HepG2 (cell line): ENCODE measurements at regions not wholly inside any gene's neighbourhood (a gene's known extent, or its start where the extent isn't known, plus 50 kb on each side); places are given as distances from the start of the nearest gene placed in this dataset.

ENCODE experiments used
- ATAC-seq: fragments of 200-7000 bp; cut with Tn5 transposase; 3 replicates; pipeline ENCODE4 v1.9.1; 2020; ENCODE audit warnings: mild to moderate bottlenecking, moderate library complexity
- BruUV-seq: library from RNA; stranded (reverse); fragments of 400-500 nt; replicated peaks from 2 replicates; lab custom pipeline; 2021; lab: Mats Ljungman, UMichigan
- CTCF ChIA-PET: fragments of 300-600 bp; formaldehyde crosslinking; extraction: SDS; loops from one replicate; lab custom pipeline; 2021; ENCODE audit warnings: low total read pairs, inconsistent platforms, low intra/inter-chr PET ratio; lab: Yijun Ruan, JAX
- POLR2A ChIA-PET: fragments of 350-600 bp; sonication (Branson Sonifier 250); formaldehyde crosslinking; loops from one replicate; lab custom pipeline; 2020; ENCODE audit warnings: antibody characterized with exemption, inconsistent platforms; lab: Yijun Ruan, JAX
- DNase-seq: peaks from one replicate; pipeline ENCODE4 v3.0.0-alpha.2; 2015; ENCODE audit warnings: low spot score
- FAIRE-seq: peaks from 3 replicates; lab custom pipeline; 2011; peaks lifted over from hg19 to GRCh38; lab: Jason Lieb, UNC
- H2AFZ ChIP-seq: one replicate; pipeline ENCODE4 v1.6.1; 2011; ENCODE audit warnings: low read length, inconsistent platforms
- H3K27ac ChIP-seq: fragments of 300-600 bp; 3 replicates; pipeline ENCODE4 v1.8.0; 2011; ENCODE audit warnings: mixed run types, mild to moderate bottlenecking, mixed read lengths, low read length, inconsistent platforms; ENCODE audit not compliant: insufficient read depth; ENCODE audit errors: extremely low read length
- H3K27me3 ChIP-seq, 2 experiments: fragments of 200-600 bp in 1 of 2; 2 replicates in 1 of 2; 3 replicates in 1 of 2; pipeline versions ENCODE4 v1.6.0 to v1.8.0; 2011; ENCODE audit warnings: low read length in 2 of 2, mild to moderate bottlenecking in 2 of 2, moderate library complexity in 2 of 2, inconsistent platforms in 1 of 2; ENCODE audit not compliant: insufficient read depth in 2 of 2, control insufficient read depth in 1 of 2
- H3K36me3 ChIP-seq, 2 experiments: fragments of 200-600 bp in 1 of 2; replicated peaks in 1 of 2; 2 replicates in 1 of 2; 3 replicates in 1 of 2; pipeline versions ENCODE4 v1.5.1 to v1.8.0; 2011; ENCODE audit warnings: low read length in 2 of 2, inconsistent platforms in 1 of 2; ENCODE audit not compliant: insufficient read depth in 2 of 2, control insufficient read depth in 1 of 2
- H3K4me1 ChIP-seq: 2 replicates; pipeline ENCODE4 v1.5.1; 2012; ENCODE audit warnings: low read length, inconsistent platforms; ENCODE audit not compliant: insufficient read depth
- H3K4me2 ChIP-seq: 2 replicates; pipeline ENCODE4 v1.6.0; 2011; ENCODE audit warnings: low read depth, low read length, inconsistent platforms
- H3K4me3 ChIP-seq, 3 experiments: fragments of 200-600 bp in 1 of 3; sonication (generic), shearing (Covaris generic) in 1 of 3; replicated peaks in 1 of 3; 2 replicates each; pipeline ENCODE4 v1.5.1; 2011 to 2016; ENCODE audit warnings: low read length in 3 of 3, inconsistent platforms in 2 of 3, low read depth in 2 of 3, mild to moderate bottlenecking in 2 of 3, control low read depth in 1 of 3, mixed read lengths in 1 of 3; ENCODE audit not compliant: insufficient read depth in 1 of 3
- H3K79me2 ChIP-seq: one replicate; pipeline ENCODE4 v1.6.1; 2011; ENCODE audit warnings: low read length, inconsistent platforms; ENCODE audit not compliant: insufficient read depth
- H3K9ac ChIP-seq: 2 replicates; pipeline ENCODE4 v1.6.0; 2011; ENCODE audit warnings: mild to moderate bottlenecking, low read depth, low read length, inconsistent platforms; ENCODE audit not compliant: insufficient read depth
- H3K9me3 ChIP-seq: 2 replicates; pipeline ENCODE4 v1.5.1; 2012; ENCODE audit warnings: mild to moderate bottlenecking, low read length
- H4K20me1 ChIP-seq: 2 replicates; pipeline ENCODE4 v1.6.0; 2011; ENCODE audit warnings: inconsistent platforms, mild to moderate bottlenecking, low read length, moderate library complexity; ENCODE audit not compliant: insufficient read depth
- GABPA ChIP-seq, 2 experiments: IDR thresholded peaks; 2 replicates each; pipeline ENCODE4 v1.6.1; 2011 to 2016; ENCODE audit warnings: low read depth in 2 of 2, low read length in 1 of 2, missing biosample characterization in 1 of 2, missing genetic modification characterization in 1 of 2
- HDAC6 ChIP-seq: fragments of 200-600 bp; sonication (generic); IDR thresholded peaks from 2 replicates; pipeline ENCODE4 v1.7.0; 2017; ENCODE audit warnings: mild to moderate bottlenecking, antibody characterized with exemption, low read length, low read depth
- HNRNPUL1 ChIP-seq: fragments of 200-400 bp; formaldehyde crosslinking; IDR thresholded peaks from 2 replicates; pipeline ENCODE4 v1.6.1; 2017; ENCODE audit warnings: low read depth, mild to moderate bottlenecking, low read length, moderate library complexity
- KDM6A ChIP-seq: IDR thresholded peaks from 2 replicates; pipeline ENCODE4 v1.6.1; 2016; ENCODE audit warnings: low read depth
- NR2C2 ChIP-seq: sonication (generic); formaldehyde crosslinking; IDR thresholded peaks from 2 replicates; pipeline ENCODE4 v1.4.0; 2020; ENCODE audit warnings: missing genetic modification reagents, mild to moderate bottlenecking, moderate library complexity, borderline replicate concordance
- RBM22 ChIP-seq: fragments of 200-400 bp; formaldehyde crosslinking; optimal IDR thresholded peaks from 2 replicates; pipeline ENCODE3; 2017; ENCODE audit warnings: mild to moderate bottlenecking, low read length, moderate library complexity
- SRSF4 ChIP-seq: fragments of 200-400 bp; formaldehyde crosslinking; IDR thresholded peaks from one replicate; pipeline ENCODE4 v1.6.1; 2018; ENCODE audit warnings: mild to moderate bottlenecking, low read depth, low read length, moderate library complexity; ENCODE audit not compliant: poor library complexity, severe bottlenecking
- SRY ChIP-seq: sonication (generic); formaldehyde crosslinking; IDR thresholded peaks from 2 replicates; pipeline ENCODE4 v1.8.0; 2022; ENCODE audit warnings: mild to moderate bottlenecking, missing genetic modification reagents
- STAT5B ChIP-seq: sonication (generic); formaldehyde crosslinking; IDR thresholded peaks from 2 replicates; pipeline ENCODE4 v1.4.0; 2020; ENCODE audit warnings: missing genetic modification reagents
- ZFY ChIP-seq: sonication (generic); formaldehyde crosslinking; IDR thresholded peaks from 2 replicates; pipeline ENCODE4 v1.4.0; 2020; ENCODE audit warnings: missing genetic modification reagents
- ZNF180 ChIP-seq: sonication (generic); formaldehyde crosslinking; IDR thresholded peaks from 2 replicates; pipeline ENCODE4 v1.4.0; 2020; ENCODE audit warnings: low read depth, missing genetic modification reagents, borderline replicate concordance
- WGBS: methylation state at CpG from one replicate; pipeline ENCODE4 v1.1.6; 2017; ENCODE audit warnings: low lambda C conversion rate; 5-methylcytosine and 5-hydroxymethylcytosine counted together
- in situ Hi-C: cut with HindIII; loops from 2 replicates; pipeline ENCODE4 v1.10.0; 2017; ENCODE audit warnings: low pct_unique_long_range_greater_than_20kb; ENCODE audit not compliant: extremely low pct_ligation_motif_present
- intact Hi-C: fragments of 100-400 bp; cut with micrococcal nuclease; formaldehyde crosslinking; loops from one replicate; pipeline ENCODE4 v1.10.0; 2022; ENCODE audit not compliant: unreplicated experiment
- TF ChIP-seq, protein P1 (sequence below): sonication (generic); formaldehyde crosslinking; IDR thresholded peaks from 2 replicates; pipeline ENCODE4 v1.5.0; 2020; ENCODE audit warnings: mild to moderate bottlenecking, missing genetic modification reagents
- TF ChIP-seq, protein P2 (sequence below): sonication (generic); formaldehyde crosslinking; IDR thresholded peaks from 2 replicates; pipeline ENCODE4 v1.4.0; 2020; ENCODE audit warnings: missing genetic modification reagents, borderline replicate concordance

DNA sequence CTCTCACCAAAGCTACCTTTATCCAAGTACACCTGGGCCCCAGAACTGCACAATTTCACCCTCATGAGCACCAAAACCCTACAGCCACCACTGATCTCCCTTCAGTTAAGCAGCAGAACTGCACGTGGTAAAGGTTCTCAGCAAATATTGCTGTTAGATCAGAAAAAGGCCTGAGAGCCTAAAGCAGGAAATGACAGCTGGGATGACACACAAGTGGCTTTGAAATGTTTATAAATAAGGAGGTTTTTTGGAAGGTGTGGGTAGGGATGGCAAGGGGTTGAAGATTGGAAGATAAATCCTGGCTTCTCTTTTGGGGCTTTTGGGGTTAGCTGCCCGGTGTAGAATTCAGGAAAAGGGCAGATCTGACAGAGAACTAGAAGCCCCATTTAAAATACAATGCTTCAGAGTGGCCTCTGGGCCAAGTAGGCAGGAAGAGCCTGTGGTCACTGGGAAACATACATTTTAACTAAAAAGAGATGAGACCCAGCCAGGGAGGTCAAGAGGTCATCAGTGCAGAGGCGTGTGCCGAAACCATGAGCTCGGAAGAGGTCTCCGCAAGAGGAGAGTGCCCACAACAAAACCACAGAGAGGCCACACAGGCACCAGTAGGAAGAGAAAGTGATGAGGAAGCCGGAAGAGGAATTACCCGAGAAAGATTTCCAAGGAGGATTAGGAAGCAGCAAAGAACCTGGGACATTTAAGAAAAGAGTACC lies 916.5 kb downstream of the NLGN4Y start:
- Histone ChIP-seq H2AFZ (no peak overlapping the region), H3K36me3 (no peaks in the 10 kb centered on the region), H3K4me1 (no peaks in the 10 kb centered on the region), H3K79me2 (no peaks in the 10 kb centered on the region), H3K4me2 (no peak overlapping the region), H4K20me1 (no peaks in the 10 kb centered on the region), H3K4me3 (no peak overlapping the region), H3K9ac (no peak overlapping the region), H3K9me3 (no peaks in the 10 kb centered on the region), H3K27ac (no peak overlapping the region), H3K27me3 (no peaks in the 10 kb centered on the region)
- in situ Hi-C loops, result no loop called here
- POLR2A ChIA-PET, result no interaction called here
- 33% methylated on average over 7 of the region's 8 CpGs for WGBS
- DNase-seq (no peak), FAIRE-seq (no peak), ATAC-seq (no peak)
- BruUV-seq, result no TSS peak
- intact Hi-C loops, result no loop called here
- CTCF ChIA-PET, result no interaction called here
- TF ChIP-seq RBM22, result no peak
- no peak for TF ChIP-seq HDAC6

DNA sequence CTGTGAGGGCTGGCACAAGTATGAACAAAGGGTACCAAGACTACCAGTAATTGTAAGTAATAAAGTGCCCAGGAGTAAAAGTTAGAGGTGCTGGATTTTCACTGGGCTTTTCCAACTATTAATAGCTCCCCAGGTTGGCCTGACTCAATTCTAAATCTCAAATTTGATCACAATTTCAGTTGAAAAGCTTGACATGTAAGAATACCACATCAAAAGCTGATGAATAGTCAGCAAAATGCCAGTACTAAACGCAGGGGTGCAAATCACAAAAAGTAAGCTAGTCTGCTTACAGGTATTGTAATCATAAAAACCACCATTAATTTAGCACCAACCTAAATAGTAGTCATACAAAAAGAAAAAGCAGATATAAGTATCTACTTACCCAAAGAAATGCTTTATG lies 917.5 kb downstream of the NLGN4Y start:
- Histone ChIP-seq H3K4me3 (no peak overlapping the region), H4K20me1 (no peaks in the 10 kb centered on the region), H2AFZ (no peak overlapping the region), H3K4me2 (no peak overlapping the region), H3K36me3 (no peaks in the 10 kb centered on the region), H3K27me3 (no peaks in the 10 kb centered on the region), H3K9me3 (no peaks in the 10 kb centered on the region), H3K4me1 (no peaks in the 10 kb centered on the region), H3K9ac (no peak overlapping the region), H3K79me2 (no peaks in the 10 kb centered on the region), H3K27ac (no peak overlapping the region)
- no TSS peak for BruUV-seq
- FAIRE-seq, result no peak
- in situ Hi-C loops, result no loop called here
- intact Hi-C loops, result no loop called here
- 0% methylated on average over 1 of the region's 1 CpG for WGBS
- POLR2A ChIA-PET, result no interaction called here
- ATAC-seq, result no peak
- CTCF ChIA-PET, result no interaction called here
- DNase-seq, result no peak
- TF ChIP-seq ZFY (no peak), NR2C2 (CRISPR knock-in tag) (no peak), HNRNPUL1 (no peak), STAT5B (no peak), ZNF180 (CRISPR knock-in tag) (no peak), GABPA (IDR thresholded peaks at IDR 0.05; ENCODE audit: low read depth, low read length) (no peak), GABPA (CRISPR knock-in tag; IDR thresholded peaks at IDR 0.05; ENCODE audit: low read depth) (no peak), SRY (no peak), SRSF4 (no peak), KDM6A (no peak)
- TF ChIP-seq, protein P1, sequence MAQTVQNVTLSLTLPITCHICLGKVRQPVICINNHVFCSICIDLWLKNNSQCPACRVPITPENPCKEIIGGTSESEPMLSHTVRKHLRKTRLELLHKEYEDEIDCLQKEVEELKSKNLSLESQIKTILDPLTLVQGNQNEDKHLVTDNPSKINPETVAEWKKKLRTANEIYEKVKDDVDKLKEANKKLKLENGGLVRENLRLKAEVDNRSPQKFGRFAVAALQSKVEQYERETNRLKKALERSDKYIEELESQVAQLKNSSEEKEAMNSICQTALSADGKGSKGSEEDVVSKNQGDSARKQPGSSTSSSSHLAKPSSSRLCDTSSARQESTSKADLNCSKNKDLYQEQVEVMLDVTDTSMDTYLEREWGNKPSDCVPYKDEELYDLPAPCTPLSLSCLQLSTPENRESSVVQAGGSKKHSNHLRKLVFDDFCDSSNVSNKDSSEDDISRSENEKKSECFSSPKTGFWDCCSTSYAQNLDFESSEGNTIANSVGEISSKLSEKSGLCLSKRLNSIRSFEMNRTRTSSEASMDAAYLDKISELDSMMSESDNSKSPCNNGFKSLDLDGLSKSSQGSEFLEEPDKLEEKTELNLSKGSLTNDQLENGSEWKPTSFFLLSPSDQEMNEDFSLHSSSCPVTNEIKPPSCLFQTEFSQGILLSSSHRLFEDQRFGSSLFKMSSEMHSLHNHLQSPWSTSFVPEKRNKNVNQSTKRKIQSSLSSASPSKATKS, result no peak
- TF ChIP-seq, protein P2, sequence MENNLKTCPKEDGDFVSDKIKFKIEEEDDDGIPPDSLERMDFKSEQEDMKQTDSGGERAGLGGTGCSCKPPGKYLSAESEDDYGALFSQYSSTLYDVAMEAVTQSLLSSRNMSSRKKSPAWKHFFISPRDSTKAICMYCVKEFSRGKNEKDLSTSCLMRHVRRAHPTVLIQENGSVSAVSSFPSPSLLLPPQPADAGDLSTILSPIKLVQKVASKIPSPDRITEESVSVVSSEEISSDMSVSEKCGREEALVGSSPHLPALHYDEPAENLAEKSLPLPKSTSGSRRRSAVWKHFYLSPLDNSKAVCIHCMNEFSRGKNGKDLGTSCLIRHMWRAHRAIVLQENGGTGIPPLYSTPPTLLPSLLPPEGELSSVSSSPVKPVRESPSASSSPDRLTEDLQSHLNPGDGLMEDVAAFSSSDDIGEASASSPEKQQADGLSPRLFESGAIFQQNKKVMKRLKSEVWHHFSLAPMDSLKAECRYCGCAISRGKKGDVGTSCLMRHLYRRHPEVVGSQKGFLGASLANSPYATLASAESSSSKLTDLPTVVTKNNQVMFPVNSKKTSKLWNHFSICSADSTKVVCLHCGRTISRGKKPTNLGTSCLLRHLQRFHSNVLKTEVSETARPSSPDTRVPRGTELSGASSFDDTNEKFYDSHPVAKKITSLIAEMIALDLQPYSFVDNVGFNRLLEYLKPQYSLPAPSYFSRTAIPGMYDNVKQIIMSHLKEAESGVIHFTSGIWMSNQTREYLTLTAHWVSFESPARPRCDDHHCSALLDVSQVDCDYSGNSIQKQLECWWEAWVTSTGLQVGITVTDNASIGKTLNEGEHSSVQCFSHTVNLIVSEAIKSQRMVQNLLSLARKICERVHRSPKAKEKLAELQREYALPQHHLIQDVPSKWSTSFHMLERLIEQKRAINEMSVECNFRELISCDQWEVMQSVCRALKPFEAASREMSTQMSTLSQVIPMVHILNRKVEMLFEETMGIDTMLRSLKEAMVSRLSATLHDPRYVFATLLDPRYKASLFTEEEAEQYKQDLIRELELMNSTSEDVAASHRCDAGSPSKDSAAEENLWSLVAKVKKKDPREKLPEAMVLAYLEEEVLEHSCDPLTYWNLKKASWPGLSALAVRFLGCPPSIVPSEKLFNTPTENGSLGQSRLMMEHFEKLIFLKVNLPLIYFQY, result no peak
